K562 (cell line): ENCODE measurements at regions not wholly inside any gene's neighbourhood (a gene's known extent, or its start where the extent isn't known, plus 50 kb on each side); places are given as distances from the start of the nearest gene placed in this dataset.

Source experiments
- ATAC-seq: fragments of 200-7000 bp; cut with Tn5 transposase; 3 replicates; pipeline ENCODE4 v1.9.1; 2020; ENCODE audit warnings: moderate library complexity
- BruUV-seq: library from RNA; stranded (reverse); fragments of 400-500 nt; replicated peaks from 2 replicates; lab custom pipeline; 2021; lab: Mats Ljungman, UMichigan
- CTCF ChIA-PET: fragments of 300-600 bp; formaldehyde crosslinking; extraction: SDS; loops from one replicate; lab custom pipeline; 2021; ENCODE audit warnings: low intra/inter-chr PET ratio; lab: Yijun Ruan, JAX
- POLR2A ChIA-PET: fragments of 300-600, 350-650 bp; sonication (Branson Sonifier 250); formaldehyde crosslinking; extraction: SDS; loops from one replicate; lab custom pipeline; 2021; ENCODE audit warnings: antibody characterized with exemption, inconsistent platforms; lab: Yijun Ruan, JAX
- DNase-seq, 4 experiments: peaks; one replicate each; pipeline versions ENCODE4 v3.0.0 to v3.0.0-alpha.2; 2011 to 2018; ENCODE audit warnings: low spot score in 3 of 4, mixed read lengths in 3 of 4; ENCODE audit errors: extremely low read depth in 1 of 4
- FAIRE-seq: peaks from 2 replicates; lab custom pipeline; 2011; peaks lifted over from hg19 to GRCh38; lab: Jason Lieb, UNC
- H2AFZ ChIP-seq: 2 replicates; pipeline ENCODE4 v1.6.0; 2011; ENCODE audit warnings: low read depth, low read length, control low read depth, inconsistent platforms
- H3K27ac ChIP-seq: fragments of 200-600 bp; 3 replicates; pipeline ENCODE4 v1.8.0; 2011; ENCODE audit warnings: low read depth, mild to moderate bottlenecking, control low read depth, inconsistent platforms, low read length, moderate library complexity, mixed read lengths; ENCODE audit errors: extremely low read depth
- H3K27me3 ChIP-seq, 2 experiments: fragments of 300-600 bp in 1 of 2; 2 replicates in 1 of 2; 3 replicates in 1 of 2; pipeline versions ENCODE4 v1.6.0 to v1.8.0; 2011; ENCODE audit warnings: inconsistent platforms in 2 of 2, low read length in 2 of 2, mild to moderate bottlenecking in 1 of 2, mixed read lengths in 1 of 2, moderate library complexity in 1 of 2; ENCODE audit not compliant: control insufficient read depth in 2 of 2, insufficient read depth in 2 of 2
- H3K36me3 ChIP-seq: fragments of 300-600 bp; 3 replicates; pipeline ENCODE4 v1.8.0; 2011; ENCODE audit warnings: mild to moderate bottlenecking, low read length, inconsistent platforms; ENCODE audit not compliant: control insufficient read depth, insufficient read depth
- H3K4me1 ChIP-seq, 2 experiments: fragments of 200-600 bp in 1 of 2; replicated peaks in 1 of 2; 2 replicates in 1 of 2; 3 replicates in 1 of 2; pipeline versions ENCODE4 v1.5.1 to v1.8.0; 2011; ENCODE audit warnings: inconsistent platforms in 2 of 2, low read length in 2 of 2, mild to moderate bottlenecking in 1 of 2, mixed read lengths in 1 of 2, moderate library complexity in 1 of 2; ENCODE audit not compliant: control insufficient read depth in 2 of 2, insufficient read depth in 2 of 2
- H3K4me2 ChIP-seq: 2 replicates; pipeline ENCODE4 v1.6.1; 2011; ENCODE audit warnings: low read length, control low read depth, inconsistent platforms, mixed read lengths; ENCODE audit not compliant: insufficient read depth
- H3K4me3 ChIP-seq: fragments of 200-600 bp; sonication (generic), shearing (Covaris generic); 2 replicates; pipeline ENCODE4 v1.5.1; 2016; ENCODE audit warnings: control low read depth, inconsistent platforms
- H3K79me2 ChIP-seq: fragments of 200-600 bp; 3 replicates; pipeline ENCODE4 v1.8.0; 2011; ENCODE audit warnings: low read length, inconsistent platforms; ENCODE audit not compliant: control insufficient read depth, insufficient read depth
- H3K9ac ChIP-seq, 2 experiments: 2 replicates each; pipeline versions ENCODE4 v1.6.0 to v1.6.1; 2011; ENCODE audit warnings: low read depth in 2 of 2, low read length in 2 of 2, control low read depth in 1 of 2, inconsistent platforms in 1 of 2, mild to moderate bottlenecking in 1 of 2, mixed read lengths in 1 of 2; ENCODE audit not compliant: insufficient read depth in 1 of 2
- H3K9me1 ChIP-seq: one replicate; pipeline ENCODE4 v1.6.0; 2011; ENCODE audit warnings: inconsistent platforms, mild to moderate bottlenecking, low read length, moderate library complexity; ENCODE audit not compliant: control insufficient read depth, insufficient read depth
- H3K9me3 ChIP-seq: replicated peaks from 2 replicates; pipeline ENCODE4 v1.5.1; 2011; ENCODE audit warnings: low read depth, low read length, inconsistent platforms; ENCODE audit not compliant: control insufficient read depth, insufficient read depth
- H4K20me1 ChIP-seq: replicated peaks from 2 replicates; pipeline ENCODE4 v1.6.1; 2011; ENCODE audit warnings: low read length, inconsistent platforms, mixed read lengths; ENCODE audit not compliant: control insufficient read depth, insufficient read depth
- CBX5 ChIP-seq: IDR thresholded peaks from 2 replicates; pipeline ENCODE4 v1.6.1; 2014; ENCODE audit warnings: low read depth, borderline replicate concordance
- HDAC2 ChIP-seq: fragments of 450-650 bp; IDR thresholded peaks from 2 replicates; pipeline ENCODE4 v1.6.1; 2016; ENCODE audit warnings: mild to moderate bottlenecking
- KLF13 ChIP-seq: fragments of 450-650 bp; IDR thresholded peaks from 2 replicates; pipeline ENCODE4 v1.6.1; 2016; ENCODE audit warnings: missing genetic modification characterization, low read depth, mild to moderate bottlenecking, missing compliant biosample characterization, moderate library complexity, borderline replicate concordance
- MCM3 ChIP-seq: fragments of 450-650 bp; IDR thresholded peaks from 2 replicates; pipeline ENCODE4 v1.6.1; 2016
- POLR2A ChIP-seq: fragments of 450-650 bp; conservative IDR thresholded peaks from 2 replicates; pipeline ENCODE4 v1.6.1; 2016
- SAFB2 ChIP-seq: fragments of 200-400 bp; formaldehyde crosslinking; IDR thresholded peaks from 2 replicates; pipeline ENCODE4 v1.6.1; 2018; ENCODE audit warnings: borderline replicate concordance, low read length, low read depth, moderate library complexity; ENCODE audit not compliant: severe bottlenecking
- SRSF9 ChIP-seq: fragments of 200-400 bp; formaldehyde crosslinking; IDR thresholded peaks from 2 replicates; pipeline ENCODE4 v1.6.1; 2017; ENCODE audit warnings: low read depth, low read length, borderline replicate concordance
- TOE1 ChIP-seq, 2 experiments: fragments of 450-650 bp in 1 of 2; sonication (generic) in 1 of 2; formaldehyde crosslinking in 1 of 2; IDR thresholded peaks; 2 replicates each; pipeline versions ENCODE4 v1.7.1 to v1.8.0; 2016 to 2022; ENCODE audit warnings: borderline replicate concordance in 2 of 2, mild to moderate bottlenecking in 2 of 2, antibody characterized with exemption in 1 of 2, inconsistent platforms in 1 of 2, low read depth in 1 of 2, missing genetic modification reagents in 1 of 2, moderate library complexity in 1 of 2
- WGBS: fragments of 100-300 bp; shearing (Covaris generic); methylation state at CpG from one replicate; pipeline ENCODE4 v1.1.6; 2016; ENCODE audit warnings: low coverage, mixed read lengths; ENCODE audit not compliant: insufficient coverage; ENCODE audit errors: missing lambda C conversion rate; 5-methylcytosine and 5-hydroxymethylcytosine counted together
- in situ Hi-C: fragments of 300-500 bp; cut with MboI; formaldehyde crosslinking; loops from 4 replicates; pipeline ENCODE4 v1.15.0; 2018; ENCODE audit warnings: inconsistent platforms, mixed read lengths
- intact Hi-C: fragments of 100-400 bp; cut with micrococcal nuclease; formaldehyde crosslinking; loops from 2 replicates; pipeline ENCODE4 v1.14.2; 2022

DNA sequence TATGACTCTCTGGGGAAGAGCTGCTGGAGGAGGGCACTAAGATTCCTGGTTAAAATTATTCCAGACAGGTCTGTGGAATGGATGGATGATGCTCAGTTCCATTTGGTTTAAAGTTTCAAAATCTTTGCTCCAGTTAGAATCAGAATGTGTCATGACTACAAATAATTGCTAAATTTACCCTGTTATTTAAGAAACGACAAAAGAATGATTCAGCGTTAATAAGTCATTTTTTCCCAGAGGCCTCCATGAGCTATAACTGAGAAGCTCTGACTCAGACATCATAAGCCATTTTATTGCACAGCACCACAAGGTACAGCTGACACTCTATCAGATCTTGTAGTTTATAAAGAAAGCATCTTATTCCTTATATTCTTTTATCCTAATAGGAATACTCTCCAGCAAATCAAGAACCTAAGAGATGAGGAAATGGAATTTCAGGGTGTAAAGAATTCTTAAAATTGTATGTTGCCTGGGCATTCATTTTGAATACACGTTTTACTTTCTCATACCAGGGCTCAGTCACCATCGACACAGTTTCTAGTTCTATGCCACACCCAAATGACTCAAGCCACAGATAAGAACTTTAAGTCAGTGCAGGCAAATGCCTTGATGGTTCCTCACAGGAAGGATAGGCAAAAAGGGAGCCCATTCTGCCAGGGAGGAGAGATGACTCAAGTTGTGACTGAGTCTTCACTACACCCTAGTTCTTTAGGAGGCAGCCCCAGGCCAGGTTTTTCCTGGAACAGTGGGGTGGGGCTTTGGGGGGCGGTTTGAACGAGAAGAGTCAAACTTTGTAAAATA, 636.0 kb downstream of the MMUT start (continued):
- no peak for TF ChIP-seq TOE1 (IDR thresholded peaks at IDR 0.05; ENCODE audit: borderline replicate concordance)
- no peak for TF ChIP-seq TOE1 (CRISPR knock-in tag; IDR thresholded peaks at IDR 0.05; ENCODE audit: borderline replicate concordance, low read depth)
- no peak for TF ChIP-seq HDAC2
- TF ChIP-seq KLF13 (tag): no peak
- no peak for TF ChIP-seq POLR2A
- no peak for TF ChIP-seq SAFB2

GRCh38 chr6:48826152-48826515, 636.9 kb downstream of the MMUT start:
- intact Hi-C loops: no loop called here
- H2AFZ ChIP-seq: no peak overlapping the region
- H3K9ac ChIP-seq: no peak overlapping the region
- FAIRE-seq (no peak), DNase-seq (no peak), ATAC-seq (no peak)
- no peaks in the 10 kb centered on the region for H3K4me1 ChIP-seq
- TF ChIP-seq CBX5 (no peak), MCM3 (no peak), SRSF9 (no peak)
- H3K4me3 ChIP-seq: no peak overlapping the region
- H3K9me3 ChIP-seq: no peaks in the 10 kb centered on the region
- POLR2A ChIA-PET: no interaction called here
- H3K9me1 ChIP-seq: no peaks in the 10 kb centered on the region
- in situ Hi-C loops: no loop called here
- no peak overlapping the region for H3K4me2 ChIP-seq
- H3K79me2 ChIP-seq: no peaks in the 10 kb centered on the region
- H4K20me1 ChIP-seq: no peaks in the 10 kb centered on the region
- no TSS peak for BruUV-seq
- H3K36me3 ChIP-seq: no peaks in the 10 kb centered on the region
- WGBS: 2% methylated on average over 2 of the region's 2 CpGs
- CTCF ChIA-PET: no interaction called here
- H3K27ac ChIP-seq: no peak overlapping the region
- H3K27me3 ChIP-seq: no peaks in the 10 kb centered on the region
